Suprapubic skin (tissue), 4 donors: ENCODE measurements at regions not wholly inside any gene's neighbourhood (a gene's known extent, or its start where the extent isn't known, plus 50 kb on each side); places are given as distances from the start of the nearest gene placed in this dataset.

Experiments used
- DNase-seq, 2 donors: peaks; one replicate each; pipeline ENCODE4 v3.0.0-alpha.2; 2019; ENCODE audit warnings: low spot score in 2 of 2
- H3K27ac ChIP-seq: fragments of 200-600 bp; sonication (generic); one replicate; pipeline ENCODE4 v1.5.1; 2019
- H3K27me3 ChIP-seq: fragments of 200-600 bp; sonication (generic); one replicate; pipeline ENCODE4 v1.5.1; 2019
- H3K36me3 ChIP-seq: fragments of 200-600 bp; sonication (generic); one replicate; pipeline ENCODE4 v1.5.1; 2019
- H3K4me1 ChIP-seq: fragments of 200-600 bp; sonication (generic); one replicate; pipeline ENCODE4 v1.5.1; 2019
- H3K4me3 ChIP-seq: fragments of 200-600 bp; sonication (generic); one replicate; pipeline ENCODE4 v1.5.1; 2019; ENCODE audit warnings: mild to moderate bottlenecking
- H3K9me3 ChIP-seq: fragments of 200-600 bp; sonication (generic); one replicate; pipeline ENCODE4 v1.5.1; 2019
- CTCF ChIP-seq, 2 donors: fragments of 200-600 bp in 1 of 2; fragments of 450-650 bp in 1 of 2; sonication (generic) in 1 of 2; IDR thresholded peaks; one replicate each; pipeline ENCODE4 v1.5.1; 2016 to 2019; ENCODE audit warnings: antibody characterized with exemption in 2 of 2, mild to moderate bottlenecking in 1 of 2, moderate library complexity in 1 of 2
- EP300 ChIP-seq: sonication (generic); formaldehyde crosslinking; IDR thresholded peaks from one replicate; pipeline ENCODE4 v1.6.1; 2017; ENCODE audit warnings: antibody characterized with exemption
- POLR2A ChIP-seq, 2 donors: fragments of 450-650 bp; IDR thresholded peaks; one replicate each; pipeline ENCODE4 v1.6.1; 2017; ENCODE audit warnings: antibody characterized with exemption in 2 of 2, mild to moderate bottlenecking in 2 of 2, moderate library complexity in 2 of 2
- POLR2AphosphoS5 ChIP-seq, 3 donors: sonication (generic); formaldehyde crosslinking; IDR thresholded peaks; one replicate each; pipeline ENCODE4 v1.6.1; 2017; ENCODE audit warnings: antibody characterized with exemption in 3 of 3
- WGBS: methylation state at CpG from one replicate; pipeline ENCODE4 v1.1.5; 2018; 5-methylcytosine and 5-hydroxymethylcytosine counted together

- Histone ChIP-seq H3K27ac (no peak overlapping the region), H3K36me3 (no peaks in the 10 kb centered on the region), H3K4me3 (no peak overlapping the region), H3K4me1 (peaks cover 16% of the 10 kb centered on the region), H3K27me3 (no peaks in the 10 kb centered on the region), H3K9me3 (peaks cover 13% of the 10 kb centered on the region)
- WGBS = 81% methylated on average over 19 of the region's 25 CpGs
- TF ChIP-seq CTCF (IDR thresholded peaks at IDR 0.05) = no peak
- TF ChIP-seq POLR2A (IDR thresholded peaks at IDR 0.05) = no peak
- no peak for TF ChIP-seq EP300
- TF ChIP-seq POLR2AphosphoS5 (IDR thresholded peaks at IDR 0.05) = no peak
- DNase-seq = peak; percentile 53 to 74
These were observed 102.1 kb downstream of the FOXL3 start for GRCh38 chr7:391961-392524.

- H3K27ac ChIP-seq = no peak overlapping the region
- peaks cover 16% of the 10 kb centered on the region for H3K4me1 ChIP-seq
- DNase-seq = no peak
- peaks cover 13% of the 10 kb centered on the region for H3K9me3 ChIP-seq
- H3K4me3 ChIP-seq = no peak overlapping the region
- 87% methylated on average over 3 of the region's 3 CpGs for WGBS
- TF ChIP-seq CTCF (IDR thresholded peaks at IDR 0.05) = no peak
- TF ChIP-seq EP300 = no peak
- TF ChIP-seq POLR2AphosphoS5 (IDR thresholded peaks at IDR 0.05) = no peak
- no peak for TF ChIP-seq POLR2A (IDR thresholded peaks at IDR 0.05)
- no peaks in the 10 kb centered on the region for H3K36me3 ChIP-seq
- no peaks in the 10 kb centered on the region for H3K27me3 ChIP-seq
These were observed 102.9 kb downstream of the FOXL3 start for GRCh38 chr7:392822-393221.

- TF ChIP-seq CTCF (IDR thresholded peaks at IDR 0.05) (no peak), POLR2AphosphoS5 (IDR thresholded peaks at IDR 0.05) (no peak), POLR2A (IDR thresholded peaks at IDR 0.05) (no peak), EP300 (no peak)
These were observed 105.7 kb downstream of the FOXL3 start for GRCh38 chr7:395643-396042.

GRCh38 chr7:398888-399287, 108.9 kb downstream of the FOXL3 start:
- H3K27ac ChIP-seq = no peak overlapping the region
- no peaks in the 10 kb centered on the region for H3K4me1 ChIP-seq
- WGBS = 94% methylated on average over 2 of the region's 2 CpGs
- H3K4me3 ChIP-seq = no peak overlapping the region
- TF ChIP-seq EP300 (no peak), POLR2A (IDR thresholded peaks at IDR 0.05) (no peak), POLR2AphosphoS5 (IDR thresholded peaks at IDR 0.05) (no peak), CTCF (IDR thresholded peaks at IDR 0.05) (no peak)
- no peaks in the 10 kb centered on the region for H3K36me3 ChIP-seq
- DNase-seq = no peak
- peaks cover 13% of the 10 kb centered on the region for H3K9me3 ChIP-seq
- H3K27me3 ChIP-seq = peaks cover 8% of the 10 kb centered on the region

More at GRCh38 chr7:395643-396042, 105.7 kb downstream of the FOXL3 start:
- peaks cover 3% of the 10 kb centered on the region for H3K27me3 ChIP-seq
- H3K4me3 ChIP-seq = no peak overlapping the region
- no peak for DNase-seq
- no peaks in the 10 kb centered on the region for H3K36me3 ChIP-seq
- H3K4me1 ChIP-seq = peaks cover 13% of the 10 kb centered on the region
- H3K9me3 ChIP-seq = peaks cover 13% of the 10 kb centered on the region
- H3K27ac ChIP-seq = no peak overlapping the region

GRCh38 chr7:400901-401485, 111.0 kb downstream of the FOXL3 start:
- H3K27me3 ChIP-seq = peaks cover 17% of the 10 kb centered on the region
- H3K27ac ChIP-seq = no peak overlapping the region
- no peaks in the 10 kb centered on the region for H3K4me1 ChIP-seq
- no peaks in the 10 kb centered on the region for H3K36me3 ChIP-seq
- no peak for TF ChIP-seq POLR2AphosphoS5 (IDR thresholded peaks at IDR 0.05)
- TF ChIP-seq POLR2A (IDR thresholded peaks at IDR 0.05) = no peak
- TF ChIP-seq EP300 = no peak
- TF ChIP-seq CTCF (IDR thresholded peaks at IDR 0.05) = no peak
- WGBS = 76% methylated on average over 9 of the region's 9 CpGs
- peaks cover 1% of the 10 kb centered on the region for H3K9me3 ChIP-seq
- H3K4me3 ChIP-seq = no peak overlapping the region
- DNase-seq = peak in 1 of 2 donors; percentile 44
